ENCODE measurements at regions not wholly inside any gene's neighbourhood (a gene's known extent, or its start where the extent isn't known, plus 50 kb on each side); places are given as distances from the start of the nearest gene placed in this dataset.
A peak's percentile ranks its signal among the peaks of the same experiment; 100 is the strongest.

DNA sequence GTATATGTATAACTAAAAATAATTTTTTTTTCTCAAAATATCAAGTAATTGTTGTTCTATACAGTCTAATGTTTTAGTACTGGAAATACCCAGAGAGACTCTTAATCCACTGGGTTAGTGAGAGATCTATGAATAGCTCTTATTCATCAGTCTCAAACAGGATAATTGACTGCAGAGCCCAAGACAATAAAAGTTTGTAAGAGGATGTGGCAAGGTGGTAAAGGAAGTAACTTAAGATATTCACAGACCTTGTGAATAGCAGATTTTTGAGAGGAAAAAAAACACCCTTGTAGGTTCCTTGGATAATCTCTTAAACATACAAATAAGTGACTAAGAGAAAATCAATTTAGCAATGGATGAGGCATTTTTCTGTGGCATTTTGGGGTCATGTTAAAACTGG is 210.9 kb upstream of the FAM241A start:
- H3K36me3 ChIP-seq (replicated peaks in 1 of 2; ENCODE audit: insufficient read depth in 1 of 2, low read depth in 2 of 2): no peaks in the 10 kb centered on the region
- TF ChIP-seq POLR2A (IDR thresholded peaks at IDR 0.05): no peak
- TF ChIP-seq, protein P1, sequence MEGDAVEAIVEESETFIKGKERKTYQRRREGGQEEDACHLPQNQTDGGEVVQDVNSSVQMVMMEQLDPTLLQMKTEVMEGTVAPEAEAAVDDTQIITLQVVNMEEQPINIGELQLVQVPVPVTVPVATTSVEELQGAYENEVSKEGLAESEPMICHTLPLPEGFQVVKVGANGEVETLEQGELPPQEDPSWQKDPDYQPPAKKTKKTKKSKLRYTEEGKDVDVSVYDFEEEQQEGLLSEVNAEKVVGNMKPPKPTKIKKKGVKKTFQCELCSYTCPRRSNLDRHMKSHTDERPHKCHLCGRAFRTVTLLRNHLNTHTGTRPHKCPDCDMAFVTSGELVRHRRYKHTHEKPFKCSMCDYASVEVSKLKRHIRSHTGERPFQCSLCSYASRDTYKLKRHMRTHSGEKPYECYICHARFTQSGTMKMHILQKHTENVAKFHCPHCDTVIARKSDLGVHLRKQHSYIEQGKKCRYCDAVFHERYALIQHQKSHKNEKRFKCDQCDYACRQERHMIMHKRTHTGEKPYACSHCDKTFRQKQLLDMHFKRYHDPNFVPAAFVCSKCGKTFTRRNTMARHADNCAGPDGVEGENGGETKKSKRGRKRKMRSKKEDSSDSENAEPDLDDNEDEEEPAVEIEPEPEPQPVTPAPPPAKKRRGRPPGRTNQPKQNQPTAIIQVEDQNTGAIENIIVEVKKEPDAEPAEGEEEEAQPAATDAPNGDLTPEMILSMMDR (IDR thresholded peaks at IDR 0.05): no peak
- DNase-seq (no peak), ATAC-seq (no peak)
- intact Hi-C loops (cut with DNase I): no loop called here
- no peaks in the 10 kb centered on the region for H3K4me1 ChIP-seq
- H3K4me3 ChIP-seq: no peak overlapping the region
- H3K9me3 ChIP-seq: no peaks in the 10 kb centered on the region
- no peaks in the 10 kb centered on the region for H3K27me3 ChIP-seq
- H3K27ac ChIP-seq: no peak overlapping the region

GRCh38 chr4:111937368-111937767 is 207.9 kb upstream of the FAM241A start:
- Histone ChIP-seq H3K27me3 (no peaks in the 10 kb centered on the region), H3K4me1 (no peaks in the 10 kb centered on the region), H3K4me3 (no peak overlapping the region), H3K36me3 (replicated peaks in 1 of 2; ENCODE audit: insufficient read depth in 1 of 2, low read depth in 2 of 2) (no peaks in the 10 kb centered on the region), H3K9me3 (no peaks in the 10 kb centered on the region), H3K27ac (no peak overlapping the region)
- DNase-seq (no peak), ATAC-seq (no peak)
- intact Hi-C loops (cut with DNase I): no loop called here
- TF ChIP-seq, protein P1 (IDR thresholded peaks at IDR 0.05): peak in 1 of 7 experiments; percentile 8
- no peak for TF ChIP-seq POLR2A (IDR thresholded peaks at IDR 0.05)

- no peaks in the 10 kb centered on the region for H3K36me3 ChIP-seq (replicated peaks in 1 of 2; ENCODE audit: insufficient read depth in 1 of 2, low read depth in 2 of 2)
- intact Hi-C loops (cut with DNase I): no loop called here
- no peak for DNase-seq
- no peaks in the 10 kb centered on the region for H3K27me3 ChIP-seq
- no peaks in the 10 kb centered on the region for H3K4me1 ChIP-seq
- H3K4me3 ChIP-seq: no peak overlapping the region
- H3K27ac ChIP-seq: no peak overlapping the region
- ATAC-seq: no peak
- TF ChIP-seq, protein P1 (IDR thresholded peaks at IDR 0.05): no peak
- no peak for TF ChIP-seq POLR2A (IDR thresholded peaks at IDR 0.05)
- 83 to 95% methylated on average over 1 of the region's 1 CpG for WGBS, 2 donors
- no peaks in the 10 kb centered on the region for H3K9me3 ChIP-seq
These were observed 203.3 kb upstream of the FAM241A start for GRCh38 chr4:111941957-111942356.

DNA sequence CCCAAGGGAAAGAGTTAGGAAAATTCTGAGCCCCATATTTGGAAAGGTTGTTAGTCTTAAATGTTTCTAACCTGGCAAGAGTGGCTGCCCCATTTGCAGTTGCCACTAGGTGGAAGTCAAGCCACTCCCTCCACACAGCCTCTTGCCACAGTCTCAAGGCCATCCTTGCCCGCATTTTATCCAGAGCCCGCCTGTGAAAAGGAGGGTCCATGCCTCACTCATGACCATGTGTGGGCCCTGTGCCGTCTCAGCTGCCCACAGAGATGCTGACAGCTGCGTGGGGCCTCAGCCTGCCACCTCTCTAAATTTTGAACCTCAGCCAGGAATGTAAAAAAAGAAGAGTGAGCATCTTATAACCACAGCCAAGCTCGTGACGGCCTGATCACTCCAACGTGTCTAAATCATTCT is 201.5 kb upstream of the FAM241A start:
- intact Hi-C loops (cut with DNase I): no loop called here
- no peak for TF ChIP-seq POLR2A (IDR thresholded peaks at IDR 0.05)
- TF ChIP-seq, protein P1 (IDR thresholded peaks at IDR 0.05): peak in 6 of 7 experiments; percentile 6 to 58 (median 44)
- WGBS, 2 donors: 13 to 23% methylated on average over 5 to 7 of the region's 7 CpGs

GRCh38 chr4:111945014-111945413 is 200.2 kb upstream of the FAM241A start:
- H3K36me3 ChIP-seq (replicated peaks in 1 of 2; ENCODE audit: insufficient read depth in 1 of 2, low read depth in 2 of 2): no peaks in the 10 kb centered on the region
- no peak for ATAC-seq
- 47 to 63% methylated on average over 1 of the region's 1 CpG for WGBS, 2 donors
- intact Hi-C loops (cut with DNase I): no loop called here
- H3K9me3 ChIP-seq: no peaks in the 10 kb centered on the region
- H3K4me3 ChIP-seq: no peak overlapping the region
- TF ChIP-seq, protein P1 (IDR thresholded peaks at IDR 0.05): no peak
- no peak for TF ChIP-seq POLR2A (IDR thresholded peaks at IDR 0.05)
- DNase-seq: no peak
- no peaks in the 10 kb centered on the region for H3K4me1 ChIP-seq
- no peak overlapping the region for H3K27ac ChIP-seq
- H3K27me3 ChIP-seq: no peaks in the 10 kb centered on the region

More for the DNA sequence above, 201.5 kb upstream of the FAM241A start:
- DNase-seq (peak; percentile 38 to 68 (median 55)), ATAC-seq (peak; percentile 77)
- Histone ChIP-seq H3K4me3 (no peak overlapping the region), H3K4me1 (no peaks in the 10 kb centered on the region), H3K27ac (no peak overlapping the region), H3K36me3 (replicated peaks in 1 of 2; ENCODE audit: insufficient read depth in 1 of 2, low read depth in 2 of 2) (no peaks in the 10 kb centered on the region), H3K9me3 (no peaks in the 10 kb centered on the region), H3K27me3 (no peaks in the 10 kb centered on the region)
